Epithelial cell of esophagus (primary cell): ENCODE measurements at regions not wholly inside any gene's neighbourhood (a gene's known extent, or its start where the extent isn't known, plus 50 kb on each side); places are given as distances from the start of the nearest gene placed in this dataset.
A peak's percentile ranks its signal among the peaks of the same experiment; 100 is the strongest.

ENCODE experiments used
- DNase-seq: peaks from one replicate; pipeline ENCODE4 v3.0.0; 2010; ENCODE audit warnings: low read depth
- H3K4me3 ChIP-seq: 2 replicates; pipeline ENCODE4 v1.5.1; 2011; ENCODE audit warnings: mild to moderate bottlenecking, low read length, control low read depth
- TF ChIP-seq, protein P1 (sequence below): IDR thresholded peaks from 2 replicates; pipeline ENCODE4 v1.5.1; 2011; ENCODE audit warnings: low read depth, mild to moderate bottlenecking, low read length, control low read depth, inconsistent platforms; ENCODE audit not compliant: insufficient read depth; ENCODE audit errors: missing control alignments

DNA sequence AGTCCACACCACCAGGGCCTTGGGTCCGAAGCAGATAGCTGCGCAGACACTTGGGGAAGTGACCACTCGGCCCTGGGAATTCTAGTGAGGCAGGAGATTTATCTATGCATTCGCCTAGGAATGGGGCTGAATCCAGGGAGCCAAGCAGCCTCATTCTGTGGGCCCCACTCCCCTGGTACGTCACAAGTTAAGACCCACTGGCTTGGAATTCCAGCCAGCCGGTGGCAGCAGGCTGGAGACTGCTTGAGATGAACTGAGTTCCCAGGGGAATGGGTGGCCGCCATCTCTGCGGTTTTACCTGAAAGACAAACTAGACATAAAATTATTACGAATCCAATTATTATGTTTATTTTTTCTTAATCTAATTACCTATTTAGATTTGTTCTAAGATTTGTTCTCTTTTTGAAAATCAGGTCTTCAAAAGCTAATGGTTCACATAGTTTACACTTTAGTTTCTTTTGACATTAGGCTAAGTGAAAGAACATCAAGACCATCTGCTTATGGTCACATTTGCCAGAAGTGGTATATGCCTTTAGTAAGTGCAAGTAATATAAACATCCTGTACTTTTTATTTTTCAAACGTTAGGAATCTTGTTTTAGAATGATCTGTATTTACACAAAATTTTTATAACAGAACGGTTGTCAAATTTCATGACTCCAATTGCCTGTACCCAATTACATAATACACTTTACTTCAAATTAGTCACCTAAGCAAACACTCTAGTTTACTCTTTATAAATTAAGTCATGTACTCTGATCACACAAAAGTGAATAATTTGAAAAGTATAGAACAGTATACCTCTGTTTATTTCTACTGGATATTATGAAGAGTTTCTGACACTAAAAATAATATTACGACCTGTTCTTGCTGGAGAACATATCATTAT is 74.4 kb downstream of the SLITRK6 start:
- TF ChIP-seq, protein P1, sequence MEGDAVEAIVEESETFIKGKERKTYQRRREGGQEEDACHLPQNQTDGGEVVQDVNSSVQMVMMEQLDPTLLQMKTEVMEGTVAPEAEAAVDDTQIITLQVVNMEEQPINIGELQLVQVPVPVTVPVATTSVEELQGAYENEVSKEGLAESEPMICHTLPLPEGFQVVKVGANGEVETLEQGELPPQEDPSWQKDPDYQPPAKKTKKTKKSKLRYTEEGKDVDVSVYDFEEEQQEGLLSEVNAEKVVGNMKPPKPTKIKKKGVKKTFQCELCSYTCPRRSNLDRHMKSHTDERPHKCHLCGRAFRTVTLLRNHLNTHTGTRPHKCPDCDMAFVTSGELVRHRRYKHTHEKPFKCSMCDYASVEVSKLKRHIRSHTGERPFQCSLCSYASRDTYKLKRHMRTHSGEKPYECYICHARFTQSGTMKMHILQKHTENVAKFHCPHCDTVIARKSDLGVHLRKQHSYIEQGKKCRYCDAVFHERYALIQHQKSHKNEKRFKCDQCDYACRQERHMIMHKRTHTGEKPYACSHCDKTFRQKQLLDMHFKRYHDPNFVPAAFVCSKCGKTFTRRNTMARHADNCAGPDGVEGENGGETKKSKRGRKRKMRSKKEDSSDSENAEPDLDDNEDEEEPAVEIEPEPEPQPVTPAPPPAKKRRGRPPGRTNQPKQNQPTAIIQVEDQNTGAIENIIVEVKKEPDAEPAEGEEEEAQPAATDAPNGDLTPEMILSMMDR, result no peak
- peak; percentile 40 for DNase-seq
- H3K4me3 ChIP-seq, result no peak overlapping the region

DNA sequence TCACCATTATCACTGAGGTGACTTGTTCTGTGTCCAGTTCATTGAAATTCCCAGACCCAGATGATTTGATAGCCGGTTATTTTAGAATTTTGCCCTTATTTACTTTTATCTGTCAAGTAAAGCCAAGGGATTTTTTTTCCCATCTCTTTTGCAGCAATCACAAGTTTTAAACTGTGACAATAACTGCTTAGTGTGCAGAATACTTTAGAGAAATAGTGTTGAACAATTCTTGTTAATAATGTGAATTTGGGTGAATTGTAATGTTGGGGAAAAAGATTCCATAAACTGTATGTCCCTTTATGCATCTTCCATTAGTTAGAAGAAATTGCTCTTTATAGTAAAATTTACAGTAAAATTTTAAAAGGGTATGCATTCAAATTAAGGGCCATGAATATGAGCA is 79.5 kb downstream of the SLITRK6 start:
- no peak for DNase-seq
- TF ChIP-seq, protein P1, result no peak

GRCh38 chr13:85717921-85718320 is 81.3 kb downstream of the SLITRK6 start:
- no peak for DNase-seq
- no peak overlapping the region for H3K4me3 ChIP-seq
- TF ChIP-seq, protein P1, result no peak

More for the DNA sequence above, 79.5 kb downstream of the SLITRK6 start:
- H3K4me3 ChIP-seq, result no peak overlapping the region

DNA sequence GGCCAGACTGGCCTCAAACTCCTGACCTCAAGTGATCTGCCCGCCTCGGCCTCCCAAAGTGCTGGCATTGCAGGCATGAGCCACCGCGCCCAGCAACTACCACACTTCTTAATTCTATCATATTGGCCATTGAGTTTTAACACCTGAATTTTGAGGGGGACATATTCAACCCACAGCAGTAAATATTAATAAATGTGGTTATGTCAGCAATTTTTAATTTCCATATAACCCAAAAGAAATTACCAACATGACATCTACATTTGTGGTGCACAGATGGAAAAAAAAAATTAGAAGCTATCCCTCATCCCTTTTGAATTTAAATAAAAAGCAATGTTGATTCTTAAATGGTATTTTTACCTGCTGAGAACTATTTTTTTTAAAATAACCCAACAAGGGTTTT is 88.7 kb downstream of the SLITRK6 start:
- TF ChIP-seq, protein P1, result no peak
- no peak overlapping the region for H3K4me3 ChIP-seq
- DNase-seq, result no peak

DNA sequence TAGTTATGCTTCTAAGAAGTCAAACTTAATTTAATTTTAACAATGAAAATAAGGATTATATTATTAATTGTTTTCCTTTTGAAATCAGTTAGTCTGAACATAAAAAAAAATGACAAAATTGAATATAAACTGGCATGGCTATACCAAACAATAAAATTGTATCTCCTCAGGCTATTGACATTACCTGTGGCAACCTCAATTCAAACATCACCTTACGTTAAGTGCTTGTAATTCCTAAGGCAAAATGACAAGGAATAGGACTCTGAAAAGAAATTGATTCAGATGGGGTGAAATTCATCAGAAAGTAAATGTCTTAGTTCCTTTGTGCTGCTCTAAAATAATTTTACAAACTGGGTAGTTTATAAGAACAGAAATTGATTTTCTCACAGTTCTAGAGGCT is 89.5 kb downstream of the SLITRK6 start:
- no peak for DNase-seq
- TF ChIP-seq, protein P1, result no peak

GRCh38 chr13:85709072-85709471 is 90.1 kb downstream of the SLITRK6 start:
- DNase-seq, result no peak
- H3K4me3 ChIP-seq, result no peak overlapping the region
- TF ChIP-seq, protein P1, result no peak

More for the DNA sequence above, 89.5 kb downstream of the SLITRK6 start:
- no peak overlapping the region for H3K4me3 ChIP-seq

DNA sequence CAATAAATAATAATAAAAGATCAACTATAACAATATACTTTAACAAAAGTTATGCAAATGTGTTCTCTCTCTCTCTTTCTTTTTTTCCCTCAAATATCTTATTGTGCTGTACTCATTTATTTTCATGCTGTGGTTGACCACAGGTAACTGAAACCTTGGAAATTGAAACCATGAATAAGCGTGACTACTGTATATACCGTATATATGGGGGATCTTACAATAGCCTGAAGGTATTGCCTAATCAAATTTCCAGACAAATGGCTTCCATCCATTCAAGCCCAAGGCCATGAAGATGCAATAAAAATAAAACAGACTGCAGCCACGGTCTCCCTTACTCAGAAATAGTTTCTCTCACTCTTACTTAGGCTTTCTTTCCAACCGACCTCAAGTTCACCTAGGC is 98.3 kb downstream of the SLITRK6 start:
- no peak overlapping the region for H3K4me3 ChIP-seq
- TF ChIP-seq, protein P1, result no peak
- peak; percentile 45 for DNase-seq
